Breast epithelium (tissue), 3 donors: ENCODE measurements at regions not wholly inside any gene's neighbourhood (a gene's known extent, or its start where the extent isn't known, plus 50 kb on each side); places are given as distances from the start of the nearest gene placed in this dataset.

Source experiments
- POLR2A ChIP-seq: fragments of 450-650 bp; IDR thresholded peaks from one replicate; pipeline ENCODE4 v1.6.1; 2016; ENCODE audit warnings: antibody characterized with exemption, mild to moderate bottlenecking, moderate library complexity
- TF ChIP-seq, protein P1 (sequence below), 3 donors: fragments of 450-650 bp; IDR thresholded peaks; one replicate each; pipeline ENCODE4 v1.5.1; 2016 to 2017; ENCODE audit warnings: antibody characterized with exemption in 3 of 3, mild to moderate bottlenecking in 3 of 3, moderate library complexity in 3 of 3

DNA sequence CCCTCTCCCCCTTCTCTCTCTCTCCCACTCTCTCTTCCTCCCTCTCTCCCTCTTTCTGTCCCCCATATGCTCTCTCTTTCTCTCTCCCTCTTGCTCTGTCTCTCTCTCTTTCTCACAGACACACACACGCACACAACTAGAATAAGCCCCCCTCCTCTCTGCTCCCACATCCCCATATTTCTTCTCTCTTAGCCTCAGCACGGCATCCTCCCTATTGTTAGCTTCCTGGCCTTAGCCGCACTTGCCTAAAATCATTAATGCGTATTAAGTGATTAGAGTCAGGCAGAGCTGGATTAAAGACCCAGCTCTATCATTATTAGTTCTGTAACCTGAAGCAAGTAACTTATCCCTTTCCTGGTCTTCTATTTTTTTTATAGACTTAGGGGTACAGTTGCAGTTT lies 319.0 kb upstream of the C16orf82 start:
- no peak for TF ChIP-seq POLR2A
- TF ChIP-seq, protein P1, sequence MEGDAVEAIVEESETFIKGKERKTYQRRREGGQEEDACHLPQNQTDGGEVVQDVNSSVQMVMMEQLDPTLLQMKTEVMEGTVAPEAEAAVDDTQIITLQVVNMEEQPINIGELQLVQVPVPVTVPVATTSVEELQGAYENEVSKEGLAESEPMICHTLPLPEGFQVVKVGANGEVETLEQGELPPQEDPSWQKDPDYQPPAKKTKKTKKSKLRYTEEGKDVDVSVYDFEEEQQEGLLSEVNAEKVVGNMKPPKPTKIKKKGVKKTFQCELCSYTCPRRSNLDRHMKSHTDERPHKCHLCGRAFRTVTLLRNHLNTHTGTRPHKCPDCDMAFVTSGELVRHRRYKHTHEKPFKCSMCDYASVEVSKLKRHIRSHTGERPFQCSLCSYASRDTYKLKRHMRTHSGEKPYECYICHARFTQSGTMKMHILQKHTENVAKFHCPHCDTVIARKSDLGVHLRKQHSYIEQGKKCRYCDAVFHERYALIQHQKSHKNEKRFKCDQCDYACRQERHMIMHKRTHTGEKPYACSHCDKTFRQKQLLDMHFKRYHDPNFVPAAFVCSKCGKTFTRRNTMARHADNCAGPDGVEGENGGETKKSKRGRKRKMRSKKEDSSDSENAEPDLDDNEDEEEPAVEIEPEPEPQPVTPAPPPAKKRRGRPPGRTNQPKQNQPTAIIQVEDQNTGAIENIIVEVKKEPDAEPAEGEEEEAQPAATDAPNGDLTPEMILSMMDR (IDR thresholded peaks at IDR 0.05) = no peak
